HG03457 (cell line): ENCODE measurements at regions not wholly inside any gene's neighbourhood (a gene's known extent, or its start where the extent isn't known, plus 50 kb on each side); places are given as distances from the start of the nearest gene placed in this dataset.
"Not testable (repeated sequence)": the region's sequence is repeated elsewhere in the genome, so short reads cannot be mapped to it uniquely, and the experiment has no call there.

ENCODE experiments used
- ATAC-seq: cut with Tn5 transposase; IDR thresholded peaks from one replicate; pipeline ENCODE4 v1.9.1; 2021; ENCODE audit warnings: moderate number of reproducible peaks; ENCODE audit not compliant: unreplicated experiment

- no peak for ATAC-seq
Observed at GRCh38 chr13:47892374-47892773, 108.7 kb downstream of the SUCLA2 start.

GRCh38 chr13:47890146-47890814 is 110.8 kb downstream of the SUCLA2 start:
- no peak for ATAC-seq

- ATAC-seq: no peak
Observed at GRCh38 chr13:47886314-47886713, 114.8 kb downstream of the SUCLA2 start.

- no peak for ATAC-seq
Observed at GRCh38 chr13:47875201-47875600, 125.9 kb downstream of the SUCLA2 start.

- ATAC-seq: not testable (repeated sequence)
Observed at GRCh38 chr13:47873987-47874386, 127.1 kb downstream of the SUCLA2 start.

- not testable (repeated sequence) for ATAC-seq
Observed at GRCh38 chr13:47873319-47873718, 127.8 kb downstream of the SUCLA2 start.

- ATAC-seq: no peak
Observed at GRCh38 chr13:47869776-47870175, 131.3 kb downstream of the SUCLA2 start.

- no peak for ATAC-seq
Observed at GRCh38 chr13:47865883-47866282, 135.2 kb downstream of the SUCLA2 start.

GRCh38 chr13:47862841-47863240 is 138.2 kb downstream of the SUCLA2 start:
- no peak for ATAC-seq

GRCh38 chr13:47859165-47859564 is 141.9 kb downstream of the SUCLA2 start:
- no peak for ATAC-seq

GRCh38 chr13:47858042-47859025 is 142.7 kb downstream of the SUCLA2 start:
- ATAC-seq: no peak

GRCh38 chr13:47853236-47853635 is 147.8 kb downstream of the SUCLA2 start:
- no peak for ATAC-seq

- ATAC-seq: no peak
Observed at GRCh38 chr13:47846886-47847285, 154.2 kb downstream of the SUCLA2 start.

GRCh38 chr13:47845981-47846380 is 155.1 kb downstream of the SUCLA2 start:
- ATAC-seq: no peak

GRCh38 chr13:47843005-47843404 is 158.1 kb downstream of the SUCLA2 start:
- peak; percentile 74 for ATAC-seq

- no peak for ATAC-seq
Observed at GRCh38 chr13:47841151-47841550, 159.9 kb downstream of the SUCLA2 start.

GRCh38 chr13:47837906-47838305 is 163.2 kb downstream of the SUCLA2 start:
- no peak for ATAC-seq

GRCh38 chr13:47837104-47837880 is 163.8 kb downstream of the SUCLA2 start:
- ATAC-seq: no peak

GRCh38 chr13:47835470-47836228 is 165.4 kb downstream of the SUCLA2 start:
- no peak for ATAC-seq

GRCh38 chr13:47832458-47832972 is 168.6 kb downstream of the SUCLA2 start:
- no peak for ATAC-seq
